ENCODE measurements at regions not wholly inside any gene's neighbourhood (a gene's known extent, or its start where the extent isn't known, plus 50 kb on each side); places are given as distances from the start of the nearest gene placed in this dataset.
"Not testable (repeated sequence)": the region's sequence is repeated elsewhere in the genome, so short reads cannot be mapped to it uniquely, and the experiment has no call there.

DNA sequence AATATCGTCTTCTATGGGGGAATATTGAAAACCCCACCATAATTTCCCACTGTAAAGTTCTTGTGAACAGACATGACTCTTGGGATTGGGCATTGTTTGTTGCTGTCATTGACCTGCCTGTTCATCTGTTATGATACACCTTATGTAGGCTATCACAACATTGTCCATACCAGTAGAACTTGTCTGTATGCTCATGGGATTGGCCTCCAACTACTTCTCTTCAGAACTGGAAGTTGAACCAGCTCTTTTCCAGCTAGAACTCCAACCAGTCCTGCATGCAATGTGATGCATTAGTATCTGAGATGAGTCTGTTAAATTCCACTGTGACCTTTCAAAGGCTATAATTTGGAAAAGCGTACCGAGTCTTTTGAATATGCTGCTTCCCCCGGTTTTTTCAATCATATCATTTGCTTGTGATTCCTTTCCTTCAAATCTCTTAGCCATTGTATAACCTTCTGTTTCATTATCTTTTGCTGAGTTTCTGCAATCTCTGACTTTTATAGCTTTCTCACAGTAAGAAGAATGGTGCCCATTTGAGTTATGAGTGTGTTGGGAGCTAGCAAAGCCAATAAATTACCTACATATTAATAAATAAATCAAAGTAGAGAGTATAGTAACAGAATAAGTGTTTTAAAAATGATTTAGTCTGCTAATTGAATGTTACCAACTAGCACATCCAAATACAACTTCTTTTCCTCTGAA lies 101.9 kb downstream of the PLK2 start:
- no peak for DNase-seq (ENCODE audit: low read depth)

DNA sequence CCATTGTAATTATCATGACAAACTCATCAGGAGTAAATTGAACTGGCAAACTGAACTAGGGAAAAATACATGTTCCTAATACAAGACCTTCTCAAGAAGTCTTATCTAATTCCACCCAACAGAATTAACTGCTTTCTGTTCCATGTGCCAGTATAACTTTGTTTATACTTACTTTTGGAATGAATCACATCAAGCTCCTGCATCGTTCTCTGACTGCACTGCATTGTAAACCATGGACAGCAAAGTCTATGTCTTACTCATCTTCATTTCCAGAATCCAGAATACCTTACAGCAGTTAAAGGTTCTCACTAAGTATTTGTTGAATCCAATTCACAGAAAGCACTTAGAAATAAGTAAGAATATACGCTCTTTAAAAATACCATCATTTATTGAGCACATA lies 102.8 kb downstream of the PLK2 start:
- DNase-seq (ENCODE audit: low read depth) = no peak

DNA sequence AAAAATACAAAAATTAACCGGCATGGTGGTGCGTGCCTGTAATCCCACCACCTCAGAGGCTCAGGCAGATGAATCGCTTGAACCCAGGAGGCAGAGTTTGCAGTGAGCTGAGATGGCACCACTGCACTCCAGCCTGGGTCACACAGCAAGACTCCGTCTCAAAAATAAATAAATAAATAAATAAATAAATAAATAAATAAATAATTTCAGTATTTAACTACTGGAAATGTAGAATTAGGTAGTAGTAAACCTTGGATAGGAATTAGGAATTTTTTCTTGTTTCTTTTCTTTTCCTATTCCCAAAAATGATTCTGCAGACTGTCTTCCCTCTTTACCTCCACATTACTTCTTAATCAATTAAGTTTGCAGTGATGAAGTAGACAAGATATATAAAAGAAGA lies 103.2 kb downstream of the PLK2 start:
- DNase-seq (ENCODE audit: low read depth) = no peak

DNA sequence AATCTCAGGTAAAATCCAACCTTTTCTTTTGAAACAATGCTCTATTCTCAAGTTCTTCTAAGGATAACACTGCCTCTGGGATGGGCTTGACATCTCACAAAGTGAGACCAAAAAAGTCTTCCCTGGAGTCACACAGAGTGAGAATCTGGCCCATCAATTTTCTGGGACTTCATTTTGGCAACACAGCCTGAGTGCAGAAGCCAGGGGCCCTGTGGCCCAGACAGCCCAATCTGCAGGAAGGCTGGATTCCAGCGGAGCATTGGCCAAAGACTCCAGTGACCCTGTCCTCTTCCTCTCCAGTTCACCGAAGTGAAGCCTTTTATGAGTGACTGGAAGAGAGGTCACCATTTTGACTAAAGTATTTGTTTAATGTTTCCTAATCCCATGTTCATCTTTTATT lies 105.1 kb downstream of the PLK2 start:
- no peak for DNase-seq (ENCODE audit: low read depth)

DNA sequence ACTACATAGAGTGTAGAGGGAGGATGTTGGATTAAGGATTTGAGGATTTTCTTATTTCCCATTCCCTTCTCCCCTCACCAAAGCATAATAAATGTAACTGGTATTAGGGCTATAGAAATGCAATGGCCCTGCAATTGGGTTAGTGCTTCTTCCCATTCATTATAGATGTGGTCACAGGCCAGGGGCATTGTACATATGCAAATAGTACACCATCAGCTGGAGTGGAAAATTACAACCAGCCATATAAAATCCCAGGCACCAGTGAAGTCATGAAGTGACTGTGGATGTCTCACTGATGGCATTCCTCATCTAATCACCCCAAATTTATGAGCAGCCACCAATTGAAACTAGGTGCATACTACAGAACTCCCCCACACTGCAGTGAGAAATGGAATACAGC lies 105.9 kb downstream of the PLK2 start:
- no peak for DNase-seq (ENCODE audit: low read depth)

DNA sequence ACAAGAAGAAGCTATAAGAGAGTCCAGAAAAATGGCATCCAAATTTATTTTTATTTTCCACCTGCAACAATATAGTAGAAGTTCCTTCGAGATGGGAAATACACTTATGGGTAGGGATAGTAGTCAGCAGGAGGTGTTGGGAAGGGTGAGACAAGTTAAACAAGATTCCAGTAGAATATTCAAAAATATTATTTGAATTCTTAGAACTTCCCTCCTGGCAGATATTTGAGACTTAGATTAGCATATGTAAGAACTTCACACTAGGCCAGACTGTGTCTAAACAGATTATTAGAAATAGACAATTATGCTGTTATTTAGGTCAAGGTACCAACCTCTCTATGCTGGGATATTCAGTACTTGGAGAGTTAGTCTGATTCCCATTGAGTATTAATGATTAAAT lies 108.7 kb downstream of the PLK2 start:
- no peak for DNase-seq (ENCODE audit: low read depth)

DNA sequence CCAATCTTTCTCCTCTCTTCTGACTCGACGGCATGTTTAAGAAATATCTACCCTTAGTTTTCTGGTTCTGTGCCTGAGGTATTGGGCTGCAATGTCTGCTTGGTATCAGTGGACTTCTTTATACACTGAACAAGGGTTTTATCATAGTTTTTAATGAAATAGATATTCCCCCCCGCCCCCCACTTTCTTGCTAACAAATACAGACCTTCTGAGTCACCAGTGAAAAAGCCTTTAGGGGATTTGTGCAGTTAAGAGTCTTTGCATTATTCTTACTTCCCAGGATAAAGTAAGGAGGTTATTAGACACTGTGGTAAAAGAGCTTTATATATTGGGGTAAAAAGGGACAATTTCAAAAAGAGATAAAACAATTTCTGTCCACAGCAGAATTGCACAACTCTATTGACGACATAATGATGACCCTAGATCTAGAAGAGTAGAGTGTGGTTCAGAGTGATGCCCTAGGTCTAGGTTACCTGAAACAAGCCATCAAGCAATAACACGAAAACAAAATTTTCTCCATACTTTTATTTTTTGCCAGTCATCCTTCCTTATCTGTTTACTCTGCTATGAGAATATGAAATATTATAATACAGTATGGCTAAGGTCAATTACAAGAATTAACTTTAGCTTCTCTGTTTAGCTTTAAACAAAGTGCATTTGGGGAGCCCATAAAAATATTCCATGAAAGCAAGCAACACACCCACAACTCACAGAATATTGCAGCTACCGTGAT lies 110.7 kb downstream of the PLK2 start:
- DNase-seq (ENCODE audit: low read depth) = no peak

DNA sequence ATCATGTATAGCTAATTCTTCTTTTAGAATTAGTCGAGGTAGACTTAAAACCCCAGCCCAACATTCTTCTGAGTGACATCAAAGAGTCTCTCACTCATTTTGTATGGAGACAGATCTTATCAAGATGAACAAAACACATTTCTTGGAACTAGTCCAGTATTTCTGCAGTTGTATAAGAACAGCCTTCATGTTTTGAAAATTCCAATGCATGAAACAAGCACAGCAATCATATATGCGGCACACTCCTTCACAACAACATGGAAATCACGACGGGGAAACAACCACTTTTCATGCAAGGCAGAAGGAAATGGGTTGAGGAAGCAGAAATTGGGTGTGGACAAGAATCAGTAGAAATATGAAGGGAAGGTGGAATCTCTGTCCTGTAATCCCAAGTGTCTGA lies 113.8 kb downstream of the PLK2 start:
- no peak for DNase-seq (ENCODE audit: low read depth)

DNA sequence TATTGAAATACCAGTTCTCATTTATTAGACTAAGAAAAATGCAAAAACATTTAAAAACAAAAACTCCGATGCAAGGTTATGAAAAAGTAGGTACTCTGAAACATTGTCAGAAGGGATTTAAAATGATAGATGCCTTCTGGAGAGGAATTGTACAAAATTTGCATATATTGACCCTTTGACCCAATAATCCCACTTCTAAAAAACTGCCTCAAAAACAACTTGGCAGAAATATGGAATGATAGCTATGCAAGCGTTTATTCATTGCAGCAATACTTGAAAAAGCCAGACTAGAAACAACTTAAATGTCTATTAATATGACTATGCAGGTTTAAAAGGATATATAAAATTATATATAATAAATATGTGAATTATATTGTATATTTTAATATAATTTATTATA lies 118.4 kb downstream of the PLK2 start:
- DNase-seq (ENCODE audit: low read depth) = no peak

DNA sequence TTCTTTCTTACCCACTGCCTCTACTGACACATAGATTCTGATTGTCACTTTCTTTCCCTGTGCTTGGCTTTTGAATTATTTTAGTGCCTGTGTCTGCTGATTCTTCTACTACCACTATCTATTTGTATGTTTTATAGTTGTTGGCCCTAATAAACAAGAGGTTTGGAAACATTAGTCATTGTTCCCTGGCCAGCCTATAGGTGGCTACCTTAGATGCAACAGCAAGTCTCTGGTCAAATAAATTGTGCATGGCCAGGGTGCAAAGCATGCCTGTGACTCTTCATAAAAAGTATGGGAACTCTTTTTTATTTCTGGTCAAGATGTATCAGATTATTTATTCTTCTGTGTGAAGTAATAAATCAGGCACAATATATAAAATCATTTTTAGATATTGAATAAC lies 124.4 kb downstream of the PLK2 start:
- DNase-seq (ENCODE audit: low read depth) = no peak

DNA sequence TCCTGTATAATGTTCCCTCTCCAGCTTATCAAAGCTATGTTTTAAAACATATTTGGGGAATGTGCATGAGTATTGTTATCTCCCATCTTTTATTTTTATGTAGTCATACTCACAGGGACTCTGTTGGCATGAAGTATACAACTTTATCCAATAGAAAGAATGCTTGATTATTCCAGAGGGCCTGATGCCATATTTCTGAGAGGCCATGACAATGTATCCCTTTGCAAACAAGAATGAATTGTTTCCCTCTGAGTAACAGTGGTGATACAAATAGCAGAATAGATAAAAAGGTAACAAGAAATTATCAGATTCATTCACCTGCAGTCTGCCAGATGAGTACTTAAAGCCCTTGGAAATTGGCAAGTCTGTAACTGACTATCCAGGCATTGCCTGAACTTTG lies 125.9 kb downstream of the PLK2 start:
- no peak for DNase-seq (ENCODE audit: low read depth)

DNA sequence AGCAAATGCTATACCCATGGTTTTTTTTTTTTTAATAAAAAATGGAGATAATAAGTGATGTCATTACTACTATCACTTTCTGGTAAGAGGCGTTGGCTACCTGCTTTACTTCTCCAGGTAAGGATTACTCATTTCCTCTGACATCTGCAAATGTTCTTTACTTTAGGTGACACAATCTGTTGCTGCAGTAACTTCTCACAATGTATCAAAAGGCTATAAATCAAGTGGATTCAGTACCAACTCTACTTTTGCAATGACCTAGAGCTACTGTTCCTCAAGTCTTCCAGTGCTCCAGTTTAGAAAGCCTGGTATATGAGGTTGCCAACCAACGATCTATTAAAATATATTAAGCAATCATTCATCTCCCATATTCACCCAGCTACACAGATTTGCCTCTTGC lies 129.1 kb downstream of the PLK2 start:
- no peak for DNase-seq (ENCODE audit: low read depth)

DNA sequence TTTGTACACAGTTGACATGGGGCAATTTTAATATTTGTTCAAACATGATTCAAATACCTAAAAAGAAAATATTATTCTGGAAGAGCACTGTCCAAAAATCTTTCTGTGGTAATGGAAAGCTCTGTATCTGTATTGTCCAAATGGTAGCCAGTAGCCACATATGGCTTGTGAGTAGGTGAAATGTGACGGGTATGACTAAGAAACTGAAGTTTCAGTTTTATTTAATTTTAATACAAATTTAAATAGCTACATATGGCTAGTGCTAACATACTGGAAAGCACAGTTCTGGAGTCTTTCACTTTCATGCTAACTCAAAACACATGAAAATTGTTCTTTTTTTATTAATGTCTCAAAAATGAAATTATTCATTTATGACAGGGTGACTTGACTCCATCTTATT lies 132.6 kb downstream of the PLK2 start:
- DNase-seq (ENCODE audit: low read depth) = no peak

DNA sequence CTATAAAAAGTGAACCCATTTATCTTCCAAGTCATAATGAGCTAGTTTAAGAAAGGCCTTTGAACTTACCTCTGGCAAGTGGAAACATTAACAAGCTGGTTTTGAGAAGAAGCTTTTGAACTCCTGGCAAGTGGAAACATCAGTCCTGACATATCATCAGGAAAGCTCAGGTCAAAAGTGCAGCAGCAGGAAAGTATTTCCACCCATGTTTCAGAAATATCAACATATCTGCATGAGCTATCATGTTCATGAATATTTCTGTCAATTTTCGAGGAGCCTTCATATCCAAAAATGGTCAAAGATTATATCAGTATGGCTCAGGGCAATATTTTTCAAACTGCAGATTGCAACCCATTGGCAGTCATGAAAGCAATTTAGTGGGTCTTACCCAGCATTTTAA lies 133.9 kb downstream of the PLK2 start:
- no peak for DNase-seq (ENCODE audit: low read depth)

DNA sequence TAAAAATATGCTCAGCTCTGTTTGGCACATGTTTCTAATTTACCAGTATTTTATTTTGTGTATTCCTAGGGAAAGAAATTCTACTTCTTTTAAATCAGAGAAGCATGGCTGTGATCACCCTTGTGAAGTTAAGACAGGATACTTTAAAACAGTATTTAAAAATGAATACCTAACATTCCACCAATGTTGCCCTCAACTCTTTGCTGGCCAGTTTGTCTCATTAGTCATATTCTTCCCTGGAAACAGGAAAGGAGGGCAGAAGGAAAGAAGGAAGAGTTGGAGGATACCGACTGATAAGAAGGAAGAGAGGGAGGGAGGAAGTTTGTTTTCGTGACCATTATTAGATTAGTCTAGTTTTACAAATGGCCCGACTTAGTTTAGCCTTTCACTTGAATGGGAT lies 137.4 kb downstream of the PLK2 start:
- DNase-seq (ENCODE audit: low read depth) = no peak

DNA sequence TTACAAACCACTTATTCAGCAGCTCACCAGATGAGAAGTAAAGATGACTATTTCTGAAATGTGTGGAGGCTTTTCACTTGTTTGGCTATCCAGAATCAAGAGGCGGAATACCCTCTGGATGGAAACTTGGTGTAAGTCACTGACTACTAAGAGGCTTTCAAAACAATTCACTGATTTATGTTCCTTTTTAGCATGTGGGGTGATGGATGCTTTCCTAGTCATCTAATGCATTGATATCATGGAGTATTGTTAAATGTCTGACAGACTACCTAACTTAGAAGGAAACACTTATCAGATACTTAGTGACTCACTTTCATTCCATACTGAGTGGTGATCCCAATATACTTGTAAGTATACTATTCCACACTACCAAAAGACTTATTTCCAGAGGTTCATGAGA lies 141.4 kb downstream of the PLK2 start:
- DNase-seq (ENCODE audit: low read depth) = peak; percentile 21

DNA sequence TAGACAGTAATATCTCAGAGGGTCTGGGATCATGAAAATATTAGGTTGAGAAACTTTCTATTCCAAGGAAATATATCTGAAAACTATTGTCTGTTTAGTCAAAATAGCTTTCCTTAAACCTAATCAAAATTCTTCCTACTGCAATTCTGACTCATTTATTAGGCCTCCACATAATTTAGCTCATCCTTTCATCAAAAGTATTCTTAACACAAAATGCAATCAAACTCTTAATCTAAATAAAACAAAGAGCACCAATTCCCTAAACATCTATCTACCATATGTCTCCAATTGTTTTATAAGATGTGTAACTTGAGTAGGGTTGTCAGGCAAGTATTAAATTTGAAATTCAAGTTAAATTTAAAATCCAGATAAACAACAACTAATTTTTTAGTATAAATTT lies 142.1 kb downstream of the PLK2 start:
- DNase-seq (ENCODE audit: low read depth) = no peak

DNA sequence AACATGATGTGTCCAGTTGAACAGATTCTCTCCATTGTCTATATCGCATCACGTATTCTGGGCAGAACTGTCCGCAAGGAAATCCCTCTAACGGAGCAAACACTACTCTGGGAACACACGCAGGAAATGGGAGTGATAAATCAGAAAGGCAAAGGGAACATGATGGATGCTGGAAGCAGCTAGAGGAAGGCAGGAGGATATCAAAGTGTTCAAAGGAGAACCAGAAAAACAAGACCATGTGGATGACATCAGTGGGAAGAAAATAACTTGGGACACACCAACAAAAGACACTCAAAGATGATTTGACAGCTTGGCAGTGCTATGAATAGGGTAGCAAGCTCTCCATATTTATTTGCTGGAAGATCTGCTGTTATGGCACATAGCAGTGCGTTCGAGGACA lies 142.9 kb downstream of the PLK2 start:
- no peak for DNase-seq (ENCODE audit: low read depth)

DNA sequence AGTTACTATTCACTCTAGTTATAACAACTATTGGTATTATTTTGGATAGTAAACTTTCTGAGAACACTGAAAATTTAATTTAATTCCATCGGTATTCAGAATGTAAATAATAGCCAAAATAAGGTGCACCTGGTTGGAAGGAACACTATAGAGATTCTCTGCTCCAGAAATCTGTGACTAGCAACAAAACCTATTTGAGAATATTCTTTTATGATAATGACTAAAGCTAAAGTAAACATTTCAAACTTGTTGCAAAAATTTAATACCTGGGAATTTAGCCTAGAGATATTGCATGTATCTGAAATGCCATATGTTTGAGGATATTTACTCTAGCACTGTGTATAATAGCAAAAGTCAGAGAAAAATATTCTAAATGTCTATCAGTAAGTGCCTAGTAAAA lies 144.1 kb downstream of the PLK2 start:
- DNase-seq (ENCODE audit: low read depth) = no peak

DNA sequence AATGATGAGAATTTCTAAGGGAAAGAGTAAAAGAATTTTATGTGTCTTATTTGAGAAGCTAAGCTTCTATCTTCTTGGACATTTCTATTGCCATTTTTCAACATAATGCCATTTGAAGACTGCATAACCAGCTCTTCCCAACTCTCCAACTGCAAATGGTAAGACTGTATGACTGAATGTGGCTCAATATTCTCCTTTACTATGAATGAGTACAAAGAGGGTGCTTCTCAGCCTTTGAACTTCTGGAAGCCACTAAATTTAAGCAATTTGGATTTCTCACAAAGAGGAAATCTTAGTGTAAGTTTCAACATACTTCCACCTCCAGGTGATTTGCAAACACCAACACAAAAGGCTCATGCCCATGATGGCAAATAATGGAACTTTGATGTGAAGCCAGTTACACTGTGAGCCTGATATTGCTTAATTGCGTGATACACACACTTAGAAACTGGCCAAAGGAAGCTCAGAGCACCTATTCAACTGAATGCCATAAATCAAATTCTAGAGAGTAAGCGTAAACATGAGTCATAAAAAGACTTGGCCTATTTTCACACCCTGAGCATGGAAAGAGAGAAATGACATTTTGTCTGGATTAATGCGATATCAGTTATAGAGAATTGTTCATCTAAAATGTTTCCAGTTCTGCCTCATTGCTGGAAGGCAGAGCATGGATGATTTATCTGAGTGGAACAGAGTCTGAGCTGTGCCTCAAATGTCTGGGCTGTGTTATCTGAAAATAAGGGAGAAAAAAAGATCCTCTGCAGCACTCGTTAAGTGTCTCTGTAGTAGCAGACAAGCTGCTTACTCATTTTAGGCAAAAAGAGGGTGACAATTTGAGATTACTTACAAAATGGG lies 145.3 kb downstream of the PLK2 start:
- no peak for DNase-seq (ENCODE audit: low read depth)

DNA sequence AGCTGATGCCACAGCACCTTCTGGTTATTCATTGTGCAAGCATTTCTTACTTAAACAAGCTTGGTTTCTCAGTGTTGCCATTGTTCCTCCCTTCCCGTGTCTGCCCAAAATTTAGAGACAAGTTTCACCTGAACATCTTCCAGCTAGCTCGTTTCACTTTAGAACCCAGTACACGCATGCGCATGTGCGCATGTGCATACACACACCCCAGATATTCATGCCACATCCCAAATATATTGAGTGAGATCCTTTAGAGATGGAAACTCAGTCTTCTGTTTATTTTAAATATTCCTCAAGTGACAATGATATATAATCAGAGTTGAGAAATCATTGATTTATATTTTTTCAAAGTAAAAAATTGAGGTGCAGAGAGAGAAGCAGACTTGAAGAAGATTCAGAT lies 147.6 kb downstream of the PLK2 start:
- DNase-seq (ENCODE audit: low read depth) = no peak

DNA sequence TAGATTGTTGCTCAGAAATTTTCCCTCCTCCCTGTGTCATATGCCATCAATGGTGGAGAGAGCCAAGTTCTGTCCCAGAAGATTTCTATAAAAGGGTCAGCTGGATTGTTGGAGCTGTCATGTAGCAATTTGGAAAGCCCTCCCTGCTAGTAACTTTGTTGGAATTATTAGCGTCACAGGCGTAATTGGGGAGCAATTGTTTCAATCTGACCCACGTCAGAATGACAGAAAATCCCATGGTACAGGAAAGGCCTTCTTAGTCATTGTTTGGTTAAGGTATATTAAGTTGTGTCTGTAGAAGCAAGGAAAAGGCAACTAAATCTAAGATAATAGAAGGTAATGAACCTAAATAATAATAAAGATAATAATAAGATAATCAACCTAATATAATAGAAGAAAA lies 148.4 kb downstream of the PLK2 start:
- DNase-seq (ENCODE audit: low read depth) = no peak

DNA sequence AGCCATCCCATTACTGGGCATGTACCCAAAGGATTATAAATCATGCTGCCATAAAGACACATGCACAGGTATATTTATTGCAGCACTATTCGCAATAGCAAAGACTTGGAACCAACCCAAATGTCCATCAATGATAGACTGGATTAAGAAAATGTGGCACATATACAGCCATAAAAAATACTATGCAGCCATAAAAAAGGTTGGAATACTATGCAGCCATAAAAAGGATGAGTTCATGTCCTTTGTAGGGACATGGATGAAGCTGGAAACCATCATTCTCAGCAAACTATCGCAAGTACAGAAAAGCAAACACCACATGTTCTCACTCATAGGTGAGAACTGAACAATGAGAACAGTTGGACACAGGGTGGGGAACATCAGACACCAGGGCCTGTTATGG lies 151.5 kb downstream of the PLK2 start:
- DNase-seq (ENCODE audit: low read depth) = not testable (repeated sequence)

All from stromal cell of bone marrow (primary cell).